H1 (cell line): ENCODE measurements at regions not wholly inside any gene's neighbourhood (a gene's known extent, or its start where the extent isn't known, plus 50 kb on each side); places are given as distances from the start of the nearest gene placed in this dataset.

Experiments used
- CTCF ChIA-PET: fragments of 300-600 bp; sonication (Branson Sonifier 250); formaldehyde crosslinking; loops from one replicate; lab custom pipeline; 2021; ENCODE audit not compliant: partially characterized antibody; lab: Charles Lee
- POLR2A ChIA-PET: fragments of 300-600 bp; sonication (Branson Sonifier 250); formaldehyde crosslinking; loops from one replicate; lab custom pipeline; 2021; ENCODE audit warnings: inconsistent platforms; ENCODE audit not compliant: partially characterized antibody; lab: Charles Lee
- DNase-seq, 2 experiments: peaks; one replicate each; pipeline versions ENCODE4 v3.0.0 to v3.0.0-alpha.2; 2010 to 2022; ENCODE audit warnings: low spot score in 2 of 2, low read depth in 1 of 2, mixed read lengths in 1 of 2
- FAIRE-seq: peaks from 2 replicates; lab custom pipeline; 2011; peaks lifted over from hg19 to GRCh38; lab: Jason Lieb, UNC
- H2AFZ ChIP-seq: 2 replicates; pipeline ENCODE4 v1.8.1; 2012; ENCODE audit warnings: low read length, inconsistent platforms
- H2AK5ac ChIP-seq: 2 replicates; pipeline ENCODE4 v1.6.1; 2013; ENCODE audit warnings: low read depth, low read length
- H2BK120ac ChIP-seq: replicated peaks from 2 replicates; pipeline ENCODE3; 2013; ENCODE audit warnings: low read depth, low read length, inconsistent platforms
- H2BK12ac ChIP-seq: 2 replicates; pipeline ENCODE4 v1.6.1; 2013; ENCODE audit warnings: low read depth, low read length
- H2BK15ac ChIP-seq: 2 replicates; pipeline ENCODE4 v1.6.1; 2013; ENCODE audit warnings: low read length
- H2BK20ac ChIP-seq: 2 replicates; pipeline ENCODE4 v1.6.1; 2013; ENCODE audit warnings: low read length
- H2BK5ac ChIP-seq: 2 replicates; pipeline ENCODE4 v1.6.1; 2013; ENCODE audit warnings: low read depth, low read length
- H3K14ac ChIP-seq: 2 replicates; pipeline ENCODE4 v1.6.1; 2013; ENCODE audit warnings: inconsistent platforms; ENCODE audit not compliant: insufficient read length
- H3K18ac ChIP-seq: 2 replicates; pipeline ENCODE4 v1.6.1; 2013; ENCODE audit warnings: low read length; ENCODE audit errors: extremely low read depth
- H3K23ac ChIP-seq: 2 replicates; pipeline ENCODE4 v1.6.1; 2013; ENCODE audit warnings: inconsistent platforms; ENCODE audit not compliant: insufficient read length
- H3K23me2 ChIP-seq: 2 replicates; pipeline ENCODE4 v1.6.1; 2013; ENCODE audit warnings: low read depth, low read length
- H3K27ac ChIP-seq: 2 replicates; pipeline ENCODE4 v1.6.1; 2011; ENCODE audit warnings: low read depth, low read length, inconsistent platforms
- H3K27me3 ChIP-seq, 4 experiments: replicated peaks in 1 of 4; 1 replicate in 1 of 4; 2 replicates in 3 of 4; pipeline versions ENCODE4 v1.6.1 to v1.8.1; 2011 to 2013; ENCODE audit warnings: low read length in 3 of 4, mild to moderate bottlenecking in 3 of 4, inconsistent platforms in 2 of 4, mixed read lengths in 2 of 4, moderate library complexity in 1 of 4; ENCODE audit not compliant: control insufficient read depth in 3 of 4, insufficient read depth in 3 of 4; ENCODE audit errors: extremely low read depth in 1 of 4
- H3K36me3 ChIP-seq, 4 experiments: 2 replicates each; pipeline versions ENCODE4 v1.6.1 to v1.8.1; 2011 to 2013; ENCODE audit warnings: mild to moderate bottlenecking in 4 of 4, low read length in 3 of 4, moderate library complexity in 2 of 4, control low read depth in 1 of 4, inconsistent platforms in 1 of 4; ENCODE audit not compliant: insufficient read depth in 4 of 4, control insufficient read depth in 2 of 4
- H3K4ac ChIP-seq: replicated peaks from 2 replicates; pipeline ENCODE3; 2013; ENCODE audit warnings: low read length, low read depth, mixed read lengths, inconsistent platforms; ENCODE audit not compliant: insufficient read length
- H3K4me1 ChIP-seq, 4 experiments: replicated peaks in 1 of 4; 1 replicate in 1 of 4; 2 replicates in 3 of 4; pipeline versions ENCODE4 v1.6.1 to v1.8.1; 2011 to 2013; ENCODE audit warnings: low read length in 3 of 4, inconsistent platforms in 2 of 4, mixed read lengths in 1 of 4; ENCODE audit not compliant: insufficient read depth in 4 of 4, control insufficient read depth in 3 of 4
- H3K4me2 ChIP-seq, 2 experiments: 2 replicates each; pipeline versions ENCODE4 v1.6.1 to v1.8.1; 2011 to 2013; ENCODE audit warnings: low read depth in 2 of 2, low read length in 2 of 2, control low read depth in 1 of 2, inconsistent platforms in 1 of 2, mild to moderate bottlenecking in 1 of 2; ENCODE audit not compliant: insufficient read depth in 1 of 2
- H3K4me3 ChIP-seq, 4 experiments: fragments of 200-600, 300-600 bp in 1 of 4; sonication (generic), shearing (Covaris generic), sonication (Bioruptor Twin) in 1 of 4; 2 replicates each; pipeline versions ENCODE4 v1.5.1 to v1.8.1; 2011 to 2016; ENCODE audit warnings: low read length in 4 of 4, low read depth in 3 of 4, control low read depth in 2 of 4, inconsistent platforms in 2 of 4, mild to moderate bottlenecking in 2 of 4, mixed read lengths in 1 of 4, moderate library complexity in 1 of 4; ENCODE audit not compliant: insufficient read depth in 2 of 4; ENCODE audit errors: extremely low read depth in 1 of 4
- H3K56ac ChIP-seq: replicated peaks from 2 replicates; pipeline ENCODE3; 2013; ENCODE audit warnings: low read depth, mild to moderate bottlenecking, mixed read lengths, low read length, inconsistent platforms; ENCODE audit not compliant: insufficient read length
- H3K79me1 ChIP-seq: 2 replicates; pipeline ENCODE4 v1.6.1; 2013; ENCODE audit warnings: low read depth, low read length, control low read depth
- H3K79me2 ChIP-seq, 2 experiments: 2 replicates each; pipeline versions ENCODE4 v1.6.1 to v1.8.1; 2012 to 2013; ENCODE audit warnings: low read length in 2 of 2, mild to moderate bottlenecking in 2 of 2, inconsistent platforms in 1 of 2; ENCODE audit not compliant: insufficient read depth in 2 of 2, control insufficient read depth in 1 of 2
- H3K9ac ChIP-seq, 4 experiments: replicated peaks in 1 of 4; 1 replicate in 1 of 4; 2 replicates in 3 of 4; pipeline versions ENCODE4 v1.6.1 to v1.8.1; 2011 to 2013; ENCODE audit warnings: low read depth in 3 of 4, low read length in 3 of 4, control low read depth in 2 of 4, mild to moderate bottlenecking in 2 of 4, moderate library complexity in 2 of 4, inconsistent platforms in 1 of 4; ENCODE audit errors: extremely low read depth in 1 of 4
- H3K9me3 ChIP-seq, 2 experiments: 2 replicates each; pipeline versions ENCODE4 v1.6.1 to v1.8.1; 2012 to 2013; ENCODE audit warnings: mild to moderate bottlenecking in 2 of 2, moderate library complexity in 2 of 2, control low read depth in 1 of 2, inconsistent platforms in 1 of 2, low read depth in 1 of 2, low read length in 1 of 2, mixed read lengths in 1 of 2; ENCODE audit not compliant: insufficient read depth in 2 of 2
- H4K20me1 ChIP-seq, 2 experiments: replicated peaks in 1 of 2; 2 replicates each; pipeline versions ENCODE3 to v1.8.1; 2011 to 2013; ENCODE audit warnings: inconsistent platforms in 2 of 2, low read length in 2 of 2, mild to moderate bottlenecking in 1 of 2; ENCODE audit not compliant: insufficient read depth in 2 of 2, control insufficient read depth in 1 of 2
- H4K5ac ChIP-seq: 2 replicates; pipeline ENCODE4 v1.6.1; 2013; ENCODE audit warnings: low read length, low read depth, mixed read lengths, inconsistent platforms; ENCODE audit not compliant: insufficient read length
- H4K8ac ChIP-seq: 2 replicates; pipeline ENCODE4 v1.8.0; 2013; ENCODE audit warnings: mild to moderate bottlenecking, moderate library complexity, low read length, inconsistent platforms; ENCODE audit not compliant: insufficient read depth; ENCODE audit errors: extremely low read depth
- H4K91ac ChIP-seq: replicated peaks from 2 replicates; pipeline ENCODE3; 2013; ENCODE audit warnings: low read length, mixed read lengths, inconsistent platforms; ENCODE audit not compliant: insufficient read length
- CBX5 ChIP-seq: fragments of 300-800, 300-1000 bp; sonication (generic); IDR thresholded peaks from 2 replicates; pipeline ENCODE4 v1.7.1; 2016; ENCODE audit warnings: antibody characterized with exemption, low read length, low read depth
- CBX8 ChIP-seq: fragments of 300-800, 300-1000 bp; sonication (generic); IDR thresholded peaks from 2 replicates; pipeline ENCODE4 v1.7.1; 2016; ENCODE audit warnings: low read depth, low read length, borderline replicate concordance
- CEBPB ChIP-seq: IDR thresholded peaks from 2 replicates; pipeline ENCODE4 v1.6.1; 2012; ENCODE audit warnings: low read depth, low read length
- CHD1 ChIP-seq: IDR thresholded peaks from 2 replicates; pipeline ENCODE4 v1.6.1; 2012; ENCODE audit warnings: low read depth, low read length, improper control_type of control experiment
- EP300 ChIP-seq, 2 experiments: IDR thresholded peaks; 1 replicate in 1 of 2; 2 replicates in 1 of 2; pipeline ENCODE4 v1.6.1; 2011 to 2012; ENCODE audit warnings: low read depth in 2 of 2, low read length in 2 of 2, mild to moderate bottlenecking in 2 of 2, borderline replicate concordance in 1 of 2, inconsistent platforms in 1 of 2, moderate library complexity in 1 of 2
- JUN ChIP-seq: IDR thresholded peaks from 2 replicates; pipeline ENCODE4 v1.6.1; 2011; ENCODE audit warnings: low read depth, mild to moderate bottlenecking, improper control_type of control experiment, low read length
- KDM1A ChIP-seq: fragments of 200-600, 300-600 bp; sonication (generic); IDR thresholded peaks from 2 replicates; pipeline ENCODE4 v1.7.1; 2016; ENCODE audit warnings: mild to moderate bottlenecking, low read length, borderline replicate concordance
- POLR2AphosphoS5 ChIP-seq: IDR thresholded peaks from 2 replicates; pipeline ENCODE4 v1.6.1; 2011; ENCODE audit warnings: low read depth, low read length
- RFX5 ChIP-seq: IDR thresholded peaks from 2 replicates; pipeline ENCODE4 v1.6.1; 2011; ENCODE audit warnings: low read depth, low read length, improper control_type of control experiment, borderline replicate concordance
- SIRT6 ChIP-seq: IDR thresholded peaks from one replicate; pipeline ENCODE4 v1.7.1; 2012; ENCODE audit warnings: low read length, inconsistent platforms
- SP2 ChIP-seq: IDR thresholded peaks from 2 replicates; pipeline ENCODE4 v1.6.1; 2012; ENCODE audit warnings: mild to moderate bottlenecking, low read length, inconsistent platforms
- SRF ChIP-seq: IDR thresholded peaks from 2 replicates; pipeline ENCODE4 v1.6.1; 2011; ENCODE audit warnings: mild to moderate bottlenecking, low read depth, low read length, moderate library complexity
- TBP ChIP-seq: IDR thresholded peaks from 2 replicates; pipeline ENCODE4 v1.6.1; 2011; ENCODE audit warnings: low read depth, low read length, improper control_type of control experiment
- YY1 ChIP-seq: IDR thresholded peaks from 2 replicates; pipeline ENCODE4 v1.6.1; 2011; ENCODE audit warnings: low read depth, mild to moderate bottlenecking, low read length
- WGBS, 2 experiments: shearing (Covaris generic) in 1 of 2; methylation state at CpG; one replicate each; pipeline versions ENCODE4 v1.1.6 to v1.1.7; 2013 to 2015; ENCODE audit warnings: low lambda C conversion rate in 2 of 2, mixed read lengths in 2 of 2, inconsistent platforms in 1 of 2, low coverage in 1 of 2, missing lambda C conversion rate in 1 of 2; ENCODE audit not compliant: insufficient replicate concordance in 2 of 2, insufficient coverage in 1 of 2, insufficient read length in 1 of 2; ENCODE audit errors: extremely low coverage in 1 of 2, missing lambda C conversion rate in 1 of 2; 5-methylcytosine and 5-hydroxymethylcytosine counted together
- TF ChIP-seq, protein P1 (sequence below): IDR thresholded peaks from 2 replicates; pipeline ENCODE4 v1.6.1; 2012; ENCODE audit warnings: low read length, inconsistent platforms

- H3K36me3 ChIP-seq = no peaks in the 10 kb centered on the region
- no peaks in the 10 kb centered on the region for H4K20me1 ChIP-seq
- no peak overlapping the region for H3K4me2 ChIP-seq
- ChIA-PET POLR2A (no interaction called here), CTCF (interaction anchor here (0.7 to 1.6 kb wide), 5 partner anchors 14 to 140 kb away, joined by 3 to 4 read pairs (median 3); no protein-coding TSS in a partner anchor)
- 94% methylated on average over 3 of the region's 3 CpGs; no CpG with 5 or more reads in 1 of the 2 experiments for WGBS, 2 experiments
- DNase-seq = no peak
- no peak overlapping the region for H2BK12ac ChIP-seq
- no peaks in the 10 kb centered on the region for H3K79me1 ChIP-seq
- H2AFZ ChIP-seq = no peak overlapping the region
- no peak overlapping the region for H3K4ac ChIP-seq
- H3K23me2 ChIP-seq = no peaks in the 10 kb centered on the region
- H3K27me3 ChIP-seq = no peaks in the 10 kb centered on the region
- H3K4me3 ChIP-seq = no peak overlapping the region
- H3K9me3 ChIP-seq = peaks cover 4 to 6% of the 10 kb centered on the region in 2 experiments; a peak in 2 of 4 replicates
- no peak for FAIRE-seq
- no peak overlapping the region for H3K27ac ChIP-seq
- no peak overlapping the region for H3K9ac ChIP-seq
- no peaks in the 10 kb centered on the region for H3K4me1 ChIP-seq
- H4K5ac ChIP-seq = no peak overlapping the region
- H4K8ac ChIP-seq = no peak overlapping the region
- no peak overlapping the region for H3K18ac ChIP-seq
- no peak overlapping the region for H3K23ac ChIP-seq
- H2BK20ac ChIP-seq = no peak overlapping the region
- no peak overlapping the region for H3K56ac ChIP-seq
- no peak overlapping the region for H3K14ac ChIP-seq
- no peak overlapping the region for H2BK120ac ChIP-seq
- no peak overlapping the region for H2AK5ac ChIP-seq
- no peak overlapping the region for H2BK15ac ChIP-seq
- H4K91ac ChIP-seq = no peak overlapping the region
- H3K79me2 ChIP-seq = no peaks in the 10 kb centered on the region
- H2BK5ac ChIP-seq = no peak overlapping the region
- TF ChIP-seq, protein P1, sequence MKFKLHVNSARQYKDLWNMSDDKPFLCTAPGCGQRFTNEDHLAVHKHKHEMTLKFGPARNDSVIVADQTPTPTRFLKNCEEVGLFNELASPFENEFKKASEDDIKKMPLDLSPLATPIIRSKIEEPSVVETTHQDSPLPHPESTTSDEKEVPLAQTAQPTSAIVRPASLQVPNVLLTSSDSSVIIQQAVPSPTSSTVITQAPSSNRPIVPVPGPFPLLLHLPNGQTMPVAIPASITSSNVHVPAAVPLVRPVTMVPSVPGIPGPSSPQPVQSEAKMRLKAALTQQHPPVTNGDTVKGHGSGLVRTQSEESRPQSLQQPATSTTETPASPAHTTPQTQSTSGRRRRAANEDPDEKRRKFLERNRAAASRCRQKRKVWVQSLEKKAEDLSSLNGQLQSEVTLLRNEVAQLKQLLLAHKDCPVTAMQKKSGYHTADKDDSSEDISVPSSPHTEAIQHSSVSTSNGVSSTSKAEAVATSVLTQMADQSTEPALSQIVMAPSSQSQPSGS = no peak
- no peak for TF ChIP-seq SIRT6
- no peak for TF ChIP-seq TBP
- TF ChIP-seq SRF = no peak
- TF ChIP-seq CEBPB = no peak
- no peak for TF ChIP-seq EP300 (IDR thresholded peaks at IDR 0.05; ENCODE audit: borderline replicate concordance in 1 of 2, low read depth in 2 of 2, low read length in 2 of 2)
- no peak for TF ChIP-seq JUN
- TF ChIP-seq YY1 = no peak
- TF ChIP-seq POLR2AphosphoS5 = no peak
- no peak for TF ChIP-seq CBX5
- no peak for TF ChIP-seq KDM1A
- no peak for TF ChIP-seq SP2
- TF ChIP-seq CBX8 = no peak
- no peak for TF ChIP-seq CHD1
- TF ChIP-seq RFX5 = no peak
Measured at GRCh38 chr17:33560871-33561270, 267.8 kb upstream of the ASIC2 start.
